GM21619 (cell line): ENCODE measurements at regions not wholly inside any gene's neighbourhood (a gene's known extent, or its start where the extent isn't known, plus 50 kb on each side); places are given as distances from the start of the nearest gene placed in this dataset.
"Not testable (repeated sequence)": the region's sequence is repeated elsewhere in the genome, so short reads cannot be mapped to it uniquely, and the experiment has no call there.

Experiments used
- ATAC-seq: cut with Tn5 transposase; IDR thresholded peaks from one replicate; pipeline ENCODE4 v1.9.1; 2021; ENCODE audit not compliant: unreplicated experiment

GRCh38 chr3:90056281-90057032 lies 949.0 kb downstream of the EPHA3 start:
- no peak for ATAC-seq

GRCh38 chr3:90062016-90062415 lies 954.6 kb downstream of the EPHA3 start:
- no peak for ATAC-seq

- ATAC-seq = no peak
These were observed 955.3 kb downstream of the EPHA3 start for GRCh38 chr3:90062631-90063200.

DNA sequence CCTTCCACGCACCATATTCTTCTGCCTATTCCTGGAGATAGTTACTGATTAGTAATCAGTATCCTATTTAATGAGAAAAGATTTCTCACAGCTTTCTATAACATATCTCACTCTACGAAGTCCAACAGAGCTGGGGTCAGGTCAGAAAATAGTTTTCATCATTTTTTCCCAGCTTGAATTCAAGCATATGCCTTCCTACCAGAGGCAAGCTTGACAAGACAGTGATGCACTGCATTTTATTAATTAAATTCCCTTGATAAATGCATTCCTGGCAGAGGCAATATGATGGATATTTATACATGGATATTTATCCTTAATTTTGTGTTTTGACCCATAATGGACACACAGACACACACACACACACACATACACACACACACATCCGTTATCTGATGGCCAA lies 961.4 kb downstream of the EPHA3 start:
- no peak for ATAC-seq

GRCh38 chr3:90069748-90070147 lies 962.3 kb downstream of the EPHA3 start:
- ATAC-seq = no peak

DNA sequence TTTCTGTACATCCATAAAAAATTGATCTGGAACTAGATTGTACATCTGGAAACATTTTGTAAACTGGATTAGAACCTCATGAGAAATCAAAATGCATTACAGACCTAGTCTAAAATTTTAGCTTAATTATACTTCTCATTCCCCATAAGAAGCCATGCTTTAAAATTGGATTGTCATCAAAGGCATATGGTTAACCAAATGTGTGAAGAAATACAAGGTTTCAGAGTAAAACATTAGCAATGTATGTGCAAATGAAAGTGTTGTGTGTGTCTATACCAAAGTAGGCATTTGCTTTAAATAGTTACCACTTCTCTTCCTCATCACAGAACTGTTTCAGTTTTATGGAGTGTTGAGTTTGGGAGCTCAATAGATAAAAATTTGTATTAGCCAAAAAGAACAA lies 968.7 kb downstream of the EPHA3 start:
- no peak for ATAC-seq

DNA sequence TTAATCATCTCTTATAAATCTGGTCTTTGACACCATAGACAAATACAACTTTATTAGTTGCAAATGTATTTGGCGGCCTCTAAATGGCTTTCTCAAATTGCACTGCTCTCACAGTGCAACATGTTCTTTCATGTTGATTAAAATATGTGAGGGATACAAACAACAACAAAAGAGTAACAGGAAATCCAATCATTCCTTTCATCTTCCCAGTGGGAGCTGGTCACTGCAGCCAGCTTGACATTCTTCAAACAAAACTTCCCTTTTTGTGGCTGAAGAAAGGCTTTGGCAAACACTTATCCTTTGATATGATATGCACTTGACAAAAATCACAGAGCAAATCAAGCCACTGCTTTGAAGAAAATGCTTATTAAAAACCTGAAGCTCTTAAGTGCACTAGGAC lies 973.6 kb downstream of the EPHA3 start:
- ATAC-seq = no peak

- not testable (repeated sequence) for ATAC-seq
These were observed 978.9 kb downstream of the EPHA3 start for GRCh38 chr3:90086297-90086696.

DNA sequence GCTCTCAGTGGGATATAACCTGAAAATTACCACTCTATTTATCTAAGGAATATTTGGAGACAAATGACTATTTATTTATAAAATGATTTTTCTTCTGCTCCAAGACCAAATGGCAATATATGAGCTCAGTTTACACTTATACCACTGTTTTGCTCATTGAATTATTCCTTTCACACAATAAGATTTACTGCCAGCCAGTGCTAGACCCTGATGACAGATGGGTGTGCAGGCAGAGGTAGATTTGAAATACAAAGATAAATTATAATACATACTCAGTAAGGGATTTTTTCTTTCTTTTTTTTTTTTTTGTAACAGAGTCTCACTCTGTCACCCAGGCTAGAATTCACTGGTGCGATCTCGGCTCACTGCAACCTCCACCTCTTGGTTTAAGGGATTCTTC lies 980.3 kb downstream of the EPHA3 start:
- ATAC-seq = no peak

DNA sequence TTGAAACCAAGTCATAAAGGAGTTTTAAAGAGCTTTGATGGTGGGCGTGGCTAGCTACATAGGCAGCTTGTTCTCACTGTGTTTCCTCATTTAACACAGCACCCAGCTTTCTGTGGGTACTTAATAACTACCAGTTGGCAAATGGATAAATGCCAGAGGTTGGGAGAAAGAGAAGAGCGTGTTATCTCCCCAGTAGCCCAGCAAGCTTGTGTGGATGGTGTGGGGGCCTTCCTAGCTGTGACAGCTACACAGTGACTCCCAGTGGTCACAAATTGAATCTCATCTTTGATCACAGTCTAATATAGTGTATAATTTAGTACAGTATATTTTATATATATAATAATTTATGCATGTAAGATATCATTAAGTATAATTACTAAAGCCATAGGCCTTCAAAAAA lies 984.1 kb downstream of the EPHA3 start:
- peak; percentile 65 for ATAC-seq

- ATAC-seq = no peak
These were observed 985.6 kb downstream of the EPHA3 start for GRCh38 chr3:90092994-90093393.

GRCh38 chr3:90095811-90096210 lies 988.4 kb downstream of the EPHA3 start:
- no peak for ATAC-seq

- no peak for ATAC-seq
These were observed 992.1 kb downstream of the EPHA3 start for GRCh38 chr3:90099493-90099892.

GRCh38 chr3:90102146-90102545 lies 994.7 kb downstream of the EPHA3 start:
- no peak for ATAC-seq

GRCh38 chr3:90121326-90121725 lies 1013.9 kb downstream of the EPHA3 start:
- ATAC-seq = no peak

- ATAC-seq = no peak
These were observed 1021.0 kb downstream of the EPHA3 start for GRCh38 chr3:90128391-90128790.

DNA sequence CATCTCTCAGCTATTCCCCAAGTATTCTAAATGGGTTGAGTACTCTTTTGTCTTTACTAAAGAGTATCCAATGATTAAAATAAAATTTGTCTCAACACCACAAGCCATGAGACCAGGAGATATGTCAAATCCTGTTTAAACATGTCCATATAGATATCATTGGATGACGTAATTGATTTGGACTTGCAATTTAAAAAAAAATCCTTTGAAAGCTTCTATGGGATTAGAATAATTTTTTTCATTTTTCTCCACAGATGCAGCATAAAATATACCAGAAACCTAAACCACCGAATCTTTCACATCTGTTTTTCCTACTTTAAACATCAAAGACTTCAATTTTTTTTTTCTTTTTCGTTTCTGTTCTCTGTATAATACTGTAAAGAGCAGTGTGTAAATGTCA lies 1022.3 kb downstream of the EPHA3 start:
- no peak for ATAC-seq

DNA sequence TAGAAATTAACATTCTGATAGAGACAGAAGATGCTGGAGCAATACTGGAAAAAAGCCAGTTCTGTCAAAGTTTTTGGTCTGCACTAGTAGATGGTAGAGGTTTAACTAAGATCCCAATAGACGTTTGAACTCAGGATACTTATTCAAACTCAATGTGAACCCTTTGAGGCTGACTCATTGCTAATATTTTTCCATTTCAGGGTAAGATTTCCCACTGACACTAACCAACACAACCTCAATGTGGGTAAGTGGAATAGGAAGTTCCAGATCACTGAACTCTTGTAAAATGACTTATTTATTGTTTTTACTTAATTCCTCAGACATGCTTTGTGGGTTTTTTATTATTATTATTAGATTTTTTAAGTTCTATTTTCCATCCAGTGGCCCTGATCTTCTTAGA lies 1024.8 kb downstream of the EPHA3 start:
- ATAC-seq = no peak

- ATAC-seq = no peak
These were observed 1026.7 kb downstream of the EPHA3 start for GRCh38 chr3:90134090-90134489.

GRCh38 chr3:90136456-90137191 lies 1029.2 kb downstream of the EPHA3 start:
- no peak for ATAC-seq

GRCh38 chr3:90145094-90145860 lies 1037.9 kb downstream of the EPHA3 start:
- no peak for ATAC-seq
